PC-3 (cell line): ENCODE measurements at regions not wholly inside any gene's neighbourhood (a gene's known extent, or its start where the extent isn't known, plus 50 kb on each side); places are given as distances from the start of the nearest gene placed in this dataset.
"Not testable (repeated sequence)": the region's sequence is repeated elsewhere in the genome, so short reads cannot be mapped to it uniquely, and the experiment has no call there.

ENCODE experiments used
- ATAC-seq: fragments of 200-7000 bp; cut with Tn5 transposase; 2 replicates; pipeline ENCODE4 v1.9.1; 2020; ENCODE audit warnings: mild to moderate bottlenecking, moderate library complexity
- BruUV-seq: library from RNA; stranded (reverse); fragments of 400-500 nt; replicated peaks from 2 replicates; lab custom pipeline; 2021; lab: Mats Ljungman, UMichigan
- CTCF ChIA-PET: fragments of 300-600 bp; sonication (Branson Sonifier 250); formaldehyde crosslinking; loops from one replicate; lab custom pipeline; 2022; ENCODE audit warnings: antibody characterized with exemption; lab: Charles Lee
- POLR2A ChIA-PET: fragments of 300-600 bp; sonication (Branson Sonifier 250); formaldehyde crosslinking; loops from one replicate; lab custom pipeline; 2022; ENCODE audit warnings: antibody characterized with exemption; ENCODE audit not compliant: unreplicated experiment; lab: Charles Lee
- DNase-seq: peaks from one replicate; pipeline ENCODE4 v3.0.0-alpha.2; 2015
- H2AFZ ChIP-seq: fragments of 300-600 bp; sonication (generic); 2 replicates; pipeline ENCODE4 v1.6.0; 2016; ENCODE audit warnings: antibody characterized with exemption, low read length
- H3F3A ChIP-seq: fragments of 300-600 bp; sonication (generic); one replicate; pipeline ENCODE4 v1.6.0; 2017; ENCODE audit warnings: antibody characterized with exemption, low read length, control low read depth, mild to moderate bottlenecking; ENCODE audit not compliant: unreplicated experiment
- H3K27ac ChIP-seq: fragments of 300-600 bp; sonication (generic); 2 replicates; pipeline ENCODE4 v1.5.1; 2016; ENCODE audit warnings: mild to moderate bottlenecking, low read length
- H3K27me3 ChIP-seq: fragments of 300-600 bp; sonication (generic); 2 replicates; pipeline ENCODE4 v1.6.1; 2016; ENCODE audit warnings: low read length, mixed read lengths
- H3K36me3 ChIP-seq: fragments of 300-600 bp; sonication (generic); 2 replicates; pipeline ENCODE4 v1.6.1; 2016; ENCODE audit warnings: low read depth, mixed run types, low read length, mixed read lengths
- H3K4me1 ChIP-seq: fragments of 300-600 bp; sonication (generic); 2 replicates; pipeline ENCODE4 v1.5.1; 2016; ENCODE audit warnings: low read length; ENCODE audit not compliant: insufficient read depth
- H3K4me2 ChIP-seq: fragments of 300-600 bp; sonication (generic); 2 replicates; pipeline ENCODE4 v1.6.0; 2016; ENCODE audit warnings: low read length
- H3K4me3 ChIP-seq: fragments of 300-600 bp; sonication (generic); 2 replicates; pipeline ENCODE4 v1.5.1; 2016; ENCODE audit warnings: mild to moderate bottlenecking, low read length, mixed read lengths
- H3K79me2 ChIP-seq: fragments of 300-600 bp; sonication (generic); 2 replicates; pipeline ENCODE4 v1.6.1; 2017; ENCODE audit warnings: low read length, mixed read lengths
- H3K9ac ChIP-seq: fragments of 300-600 bp; sonication (generic); 2 replicates; pipeline ENCODE4 v1.6.0; 2016; ENCODE audit warnings: mild to moderate bottlenecking, low read length
- H3K9me2 ChIP-seq: fragments of 300-600 bp; sonication (generic); replicated peaks from 2 replicates; pipeline ENCODE4 v1.6.1; 2016; ENCODE audit warnings: mixed run types, low read length, mixed read lengths
- H3K9me3 ChIP-seq: fragments of 300-600 bp; sonication (generic); 2 replicates; pipeline ENCODE4 v1.6.1; 2016; ENCODE audit warnings: low read length, mixed read lengths
- H4K20me1 ChIP-seq: fragments of 300-600 bp; sonication (generic); 2 replicates; pipeline ENCODE4 v1.6.1; 2016; ENCODE audit warnings: low read length, mixed read lengths
- intact Hi-C: fragments of 100-400 bp; cut with micrococcal nuclease; formaldehyde crosslinking; loops from 2 replicates; pipeline ENCODE4 v1.9.0; 2023

DNA sequence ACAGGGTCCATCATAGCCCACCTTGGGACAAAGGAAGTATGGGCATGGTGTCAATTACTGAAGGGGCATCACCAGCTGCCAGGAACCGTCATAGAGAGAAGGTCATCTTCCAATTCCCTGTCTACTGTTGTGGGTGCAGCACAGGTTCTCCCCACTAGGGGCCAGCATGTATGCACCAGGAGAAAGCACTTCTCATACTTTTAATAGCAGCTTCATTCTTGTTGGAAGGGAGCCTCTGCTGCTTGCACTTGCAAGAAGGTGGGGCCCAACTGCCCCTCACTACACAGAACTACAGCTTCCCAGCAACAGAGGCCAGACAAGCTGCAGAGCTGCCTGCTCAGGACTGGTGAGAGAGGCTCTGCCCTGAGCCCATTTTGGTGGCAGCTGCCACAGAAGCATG lies 182.2 kb downstream of the SPIN4 start:
- BruUV-seq = not testable (repeated sequence)

DNA sequence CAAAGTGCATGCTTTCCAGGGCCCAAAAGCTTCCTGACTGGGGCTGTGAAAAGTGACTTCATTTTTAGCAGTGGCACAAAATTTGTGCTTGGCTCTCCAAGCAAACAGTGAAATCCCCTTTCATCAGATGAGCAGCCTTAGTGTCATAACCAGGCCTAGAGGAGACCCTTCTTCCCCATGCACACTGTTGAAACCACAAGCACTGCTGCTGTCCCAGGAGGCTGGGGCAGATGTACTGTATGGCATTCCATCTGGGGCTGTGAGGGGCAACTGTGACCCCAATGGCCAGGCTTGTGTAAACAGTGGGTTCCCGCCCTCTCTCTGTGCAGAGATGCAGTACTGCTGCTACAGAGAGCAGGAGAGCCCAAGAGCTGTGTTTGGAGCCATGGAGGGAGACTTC lies 184.1 kb downstream of the SPIN4 start:
- H3K4me1 ChIP-seq, CTCF ChIA-PET, intact Hi-C loops: not testable (repeated sequence)

More for the DNA sequence above, 182.2 kb downstream of the SPIN4 start:
- H3F3A ChIP-seq, H3K79me2 ChIP-seq, H3K27me3 ChIP-seq, H3K4me1 ChIP-seq, H3K9ac ChIP-seq, H3K9me3 ChIP-seq, H2AFZ ChIP-seq, H4K20me1 ChIP-seq, H3K9me2 ChIP-seq, H3K4me3 ChIP-seq, CTCF ChIA-PET, H3K36me3 ChIP-seq, H3K4me2 ChIP-seq, H3K27ac ChIP-seq, DNase-seq, POLR2A ChIA-PET, intact Hi-C loops: not testable (repeated sequence)
- ATAC-seq = peak; percentile 57

DNA sequence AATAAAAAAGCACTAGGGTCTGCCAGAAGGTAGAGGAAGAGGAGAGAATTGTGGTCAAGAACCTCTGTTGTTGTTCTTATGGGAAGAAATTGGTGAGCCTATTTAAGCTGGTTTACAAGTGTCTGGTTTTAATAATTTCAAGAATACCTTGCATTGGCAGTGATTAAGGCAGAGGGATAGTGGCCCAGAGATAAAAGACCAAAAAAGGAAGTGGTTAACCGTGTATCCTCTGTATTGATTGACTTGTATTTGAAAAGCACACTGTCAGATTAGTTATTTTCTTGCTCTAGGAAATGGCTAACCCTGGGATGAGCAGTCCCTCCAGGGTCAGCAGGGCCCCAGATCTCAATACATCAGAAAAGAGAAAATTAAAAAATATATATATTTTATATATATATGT lies 190.1 kb downstream of the SPIN4 start:
- POLR2A ChIA-PET, H3K36me3 ChIP-seq, DNase-seq, H3K27ac ChIP-seq, H3K4me1 ChIP-seq, intact Hi-C loops, H3K4me3 ChIP-seq, H3K79me2 ChIP-seq, H3K9me3 ChIP-seq, H3K4me2 ChIP-seq, H3K27me3 ChIP-seq, H4K20me1 ChIP-seq, H3K9me2 ChIP-seq, H3F3A ChIP-seq, H3K9ac ChIP-seq, H2AFZ ChIP-seq, BruUV-seq, ATAC-seq, CTCF ChIA-PET: not testable (repeated sequence)

More for the DNA sequence above, 184.1 kb downstream of the SPIN4 start:
- H3K4me3 ChIP-seq, H3K9me2 ChIP-seq, H3K4me2 ChIP-seq, DNase-seq, H3K27me3 ChIP-seq, ATAC-seq, H3K79me2 ChIP-seq, H3K27ac ChIP-seq, H3K36me3 ChIP-seq, H3K9me3 ChIP-seq, H4K20me1 ChIP-seq, BruUV-seq, H3F3A ChIP-seq, H3K9ac ChIP-seq, POLR2A ChIA-PET, H2AFZ ChIP-seq: not testable (repeated sequence)

DNA sequence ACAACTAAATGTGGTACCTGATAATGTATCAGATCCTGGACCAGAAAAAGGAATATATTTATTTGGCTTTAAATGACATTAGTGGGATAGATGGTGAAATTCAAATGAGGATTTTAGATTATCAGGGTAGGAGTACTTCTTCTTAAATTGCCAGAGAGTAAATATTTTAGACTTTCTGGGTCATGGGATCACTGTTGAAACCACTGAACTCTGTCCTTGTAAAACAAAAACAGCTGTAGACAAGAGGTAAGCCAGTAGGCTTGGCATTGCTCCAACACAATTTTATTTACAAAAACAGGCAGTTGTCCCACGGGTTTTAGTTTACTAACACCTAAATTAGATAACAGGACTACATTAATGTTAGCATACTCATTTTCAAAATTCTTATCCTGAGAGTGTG lies 190.8 kb downstream of the SPIN4 start:
- H3K9me2 ChIP-seq = not testable (repeated sequence)

DNA sequence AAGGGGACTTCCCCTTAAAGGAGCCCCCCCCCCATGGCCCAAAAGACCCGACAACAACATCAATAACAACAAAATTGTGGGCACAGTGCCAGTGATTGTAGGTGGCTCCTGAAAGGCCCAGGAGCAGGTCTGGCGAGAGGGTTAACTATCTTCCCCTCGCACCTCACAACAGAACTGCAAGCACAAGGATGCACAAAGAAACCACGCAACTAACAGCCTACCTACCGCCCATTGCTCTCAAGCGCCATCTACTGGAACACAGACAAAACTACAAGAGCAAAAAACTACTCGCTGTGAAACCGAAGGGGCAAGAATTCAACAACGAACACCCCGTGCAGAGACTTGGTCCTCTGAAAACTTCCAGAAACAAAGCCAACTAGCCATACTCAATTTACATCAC lies 205.6 kb downstream of the SPIN4 start:
- H2AFZ ChIP-seq, H3K4me3 ChIP-seq, CTCF ChIA-PET, H3K4me1 ChIP-seq, H3K79me2 ChIP-seq, H3K9me3 ChIP-seq, H3K36me3 ChIP-seq, BruUV-seq, H3K9ac ChIP-seq, H4K20me1 ChIP-seq, H3K27me3 ChIP-seq, ATAC-seq, H3F3A ChIP-seq, POLR2A ChIA-PET, H3K4me2 ChIP-seq, H3K9me2 ChIP-seq, H3K27ac ChIP-seq, intact Hi-C loops, DNase-seq: not testable (repeated sequence)

More for the DNA sequence above, 190.8 kb downstream of the SPIN4 start:
- H3K9ac ChIP-seq, H3K27ac ChIP-seq, CTCF ChIA-PET, H3K36me3 ChIP-seq, BruUV-seq, H3F3A ChIP-seq, intact Hi-C loops, H3K27me3 ChIP-seq, H4K20me1 ChIP-seq, H3K9me3 ChIP-seq, H3K4me1 ChIP-seq, POLR2A ChIA-PET, H3K79me2 ChIP-seq, DNase-seq, H3K4me3 ChIP-seq, ATAC-seq, H3K4me2 ChIP-seq, H2AFZ ChIP-seq: not testable (repeated sequence)

DNA sequence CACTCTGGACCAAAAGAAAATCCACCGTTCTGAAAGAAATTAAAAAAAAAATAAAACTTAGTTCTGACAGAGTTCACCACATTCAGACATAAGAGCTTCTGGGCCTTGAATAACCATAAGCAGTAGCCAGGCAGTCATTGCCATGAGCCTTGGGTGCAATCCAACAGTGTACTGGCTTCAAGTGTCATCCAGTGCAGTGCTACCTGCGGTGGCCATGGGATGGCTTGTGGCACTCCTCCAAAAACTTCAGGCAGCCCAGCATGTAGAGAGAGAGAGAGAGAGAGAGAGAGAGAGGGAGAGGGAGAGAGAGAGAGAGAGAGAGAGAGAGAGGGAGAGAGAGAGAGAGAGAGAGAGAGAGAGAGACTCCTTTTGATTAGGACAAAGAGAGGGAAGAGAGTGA lies 208.5 kb downstream of the SPIN4 start:
- H3K4me3 ChIP-seq, H3K79me2 ChIP-seq, H2AFZ ChIP-seq, H3K9ac ChIP-seq, H3K9me3 ChIP-seq, CTCF ChIA-PET, H3K27ac ChIP-seq, H3K27me3 ChIP-seq, H3K36me3 ChIP-seq, H3F3A ChIP-seq, DNase-seq, H3K4me2 ChIP-seq, ATAC-seq, BruUV-seq, H4K20me1 ChIP-seq, intact Hi-C loops, H3K9me2 ChIP-seq, H3K4me1 ChIP-seq, POLR2A ChIA-PET: not testable (repeated sequence)

DNA sequence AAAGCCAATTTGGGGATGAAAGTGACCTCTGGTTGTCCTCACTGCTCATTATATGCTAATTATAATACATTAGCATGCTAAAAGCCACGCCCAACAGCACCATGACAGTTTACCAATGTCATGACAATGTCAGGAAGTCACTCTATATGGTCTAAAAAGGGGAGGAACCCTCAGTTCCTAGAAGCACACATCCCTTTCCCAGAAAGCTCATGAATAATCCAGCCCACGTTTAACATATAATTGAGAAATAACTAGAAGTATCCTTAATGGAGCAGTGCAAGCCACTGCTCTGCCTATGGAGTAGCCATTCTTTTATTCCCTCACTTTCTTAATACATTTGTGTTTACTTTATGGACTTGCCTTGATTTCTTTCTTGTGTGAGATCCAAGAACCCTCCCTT lies 215.3 kb downstream of the SPIN4 start:
- H3K4me3 ChIP-seq, H3K27me3 ChIP-seq, H4K20me1 ChIP-seq, H3K9me3 ChIP-seq, H3K36me3 ChIP-seq, H3K79me2 ChIP-seq, H3K9me2 ChIP-seq, intact Hi-C loops, DNase-seq, ATAC-seq, H3K4me2 ChIP-seq, H2AFZ ChIP-seq, H3K27ac ChIP-seq, BruUV-seq, CTCF ChIA-PET, POLR2A ChIA-PET, H3K4me1 ChIP-seq, H3K9ac ChIP-seq, H3F3A ChIP-seq: not testable (repeated sequence)
